Nephron (organoid): ENCODE measurements at regions not wholly inside any gene's neighbourhood (a gene's known extent, or its start where the extent isn't known, plus 50 kb on each side); places are given as distances from the start of the nearest gene placed in this dataset.

Source experiments
- H3K27ac Mint-ChIP-seq, 3 experiments: 2 replicates each; pipeline ENCODE4 v1.8.0; 2020; ENCODE audit warnings: mixed read lengths in 3 of 3, mild to moderate bottlenecking in 2 of 3, moderate library complexity in 1 of 3
- H3K27me3 Mint-ChIP-seq: 2 replicates; pipeline ENCODE4 v1.8.0; 2021; ENCODE audit warnings: low read depth, mild to moderate bottlenecking, moderate library complexity, mixed read lengths
- H3K36me3 Mint-ChIP-seq: 2 replicates; pipeline ENCODE4 v1.8.0; 2020; ENCODE audit warnings: low read depth, mixed read lengths
- H3K4me1 Mint-ChIP-seq: 2 replicates; pipeline ENCODE4 v1.8.0; 2020; ENCODE audit warnings: mixed read lengths
- H3K4me3 Mint-ChIP-seq, 3 experiments: 2 replicates each; pipeline ENCODE4 v1.8.0; 2020; ENCODE audit warnings: mild to moderate bottlenecking in 3 of 3, mixed read lengths in 3 of 3, moderate library complexity in 2 of 3
- H3K9me3 Mint-ChIP-seq: 2 replicates; pipeline ENCODE4 v1.8.0; 2020; ENCODE audit warnings: mixed read lengths
- CTCF ChIP-seq, 3 experiments: fragments of 200-600 bp; sonication (generic); IDR thresholded peaks; one replicate each; pipeline ENCODE4 v1.5.0; 2021; ENCODE audit warnings: antibody characterized with exemption in 3 of 3; ENCODE audit not compliant: unreplicated experiment in 3 of 3

- no peak for TF ChIP-seq CTCF (IDR thresholded peaks at IDR 0.05; ENCODE audit: unreplicated experiment in 3 of 3)
- no peak overlapping the region for H3K4me3 Mint-ChIP-seq
- peaks cover 3% of the 10 kb centered on the region for H3K9me3 Mint-ChIP-seq
- H3K27me3 Mint-ChIP-seq = peaks cover 4% of the 10 kb centered on the region
- no peaks in the 10 kb centered on the region for H3K36me3 Mint-ChIP-seq
- no peak overlapping the region for H3K27ac Mint-ChIP-seq
- H3K4me1 Mint-ChIP-seq = peaks cover 29% of the 10 kb centered on the region
Measured at GRCh38 chr5:143652108-143652700, 159.8 kb upstream of the HMHB1 start.

GRCh38 chr5:143649937-143650621 is 161.9 kb upstream of the HMHB1 start:
- no peak overlapping the region for H3K4me3 Mint-ChIP-seq
- peaks cover 47% of the 10 kb centered on the region for H3K4me1 Mint-ChIP-seq
- H3K27ac Mint-ChIP-seq = peak overlapping the region in 2 of 3 experiments; percentile 28 to 42
- no peak for TF ChIP-seq CTCF (IDR thresholded peaks at IDR 0.05; ENCODE audit: unreplicated experiment in 3 of 3)
- H3K9me3 Mint-ChIP-seq = peaks cover 3% of the 10 kb centered on the region
- H3K27me3 Mint-ChIP-seq = peaks cover 4% of the 10 kb centered on the region
- no peaks in the 10 kb centered on the region for H3K36me3 Mint-ChIP-seq

- H3K4me3 Mint-ChIP-seq = no peak overlapping the region
- no peak for TF ChIP-seq CTCF (IDR thresholded peaks at IDR 0.05; ENCODE audit: unreplicated experiment in 3 of 3)
- peak overlapping the region in 1 of 3 experiments; percentile 42 for H3K27ac Mint-ChIP-seq
- H3K4me1 Mint-ChIP-seq = peaks cover 57% of the 10 kb centered on the region
- no peaks in the 10 kb centered on the region for H3K36me3 Mint-ChIP-seq
- peaks cover 4% of the 10 kb centered on the region for H3K27me3 Mint-ChIP-seq
- peaks cover under 1% of the 10 kb centered on the region for H3K9me3 Mint-ChIP-seq
Measured at GRCh38 chr5:143648696-143649095, 163.3 kb upstream of the HMHB1 start.

- Mint-ChIP-seq H3K27me3 (peaks cover 4% of the 10 kb centered on the region), H3K36me3 (no peaks in the 10 kb centered on the region), H3K4me1 (peaks cover 68% of the 10 kb centered on the region), H3K27ac (peak overlapping the region in 2 of 3 experiments; percentile 25 to 46), H3K4me3 (no peak overlapping the region), H3K9me3 (no peaks in the 10 kb centered on the region)
- TF ChIP-seq CTCF (IDR thresholded peaks at IDR 0.05; ENCODE audit: unreplicated experiment in 3 of 3) = no peak
Measured at GRCh38 chr5:143646961-143647360, 165.0 kb upstream of the HMHB1 start.

GRCh38 chr5:143645356-143645755 is 166.6 kb upstream of the HMHB1 start:
- TF ChIP-seq CTCF (IDR thresholded peaks at IDR 0.05; ENCODE audit: unreplicated experiment in 3 of 3) = no peak
- Mint-ChIP-seq H3K4me1 (peaks cover 75% of the 10 kb centered on the region), H3K9me3 (no peaks in the 10 kb centered on the region), H3K4me3 (no peak overlapping the region), H3K36me3 (no peaks in the 10 kb centered on the region), H3K27ac (no peak overlapping the region), H3K27me3 (peaks cover 4% of the 10 kb centered on the region)

- TF ChIP-seq CTCF (IDR thresholded peaks at IDR 0.05; ENCODE audit: unreplicated experiment in 3 of 3) = no peak
- H3K27me3 Mint-ChIP-seq = peaks cover 4% of the 10 kb centered on the region
- peaks cover 74% of the 10 kb centered on the region for H3K4me1 Mint-ChIP-seq
- no peak overlapping the region for H3K4me3 Mint-ChIP-seq
- H3K27ac Mint-ChIP-seq = no peak overlapping the region
- H3K9me3 Mint-ChIP-seq = no peaks in the 10 kb centered on the region
- H3K36me3 Mint-ChIP-seq = no peaks in the 10 kb centered on the region
Measured at GRCh38 chr5:143644727-143645126, 167.2 kb upstream of the HMHB1 start.
